ENCODE measurements at regions not wholly inside any gene's neighbourhood (a gene's known extent, or its start where the extent isn't known, plus 50 kb on each side); places are given as distances from the start of the nearest gene placed in this dataset.

DNA sequence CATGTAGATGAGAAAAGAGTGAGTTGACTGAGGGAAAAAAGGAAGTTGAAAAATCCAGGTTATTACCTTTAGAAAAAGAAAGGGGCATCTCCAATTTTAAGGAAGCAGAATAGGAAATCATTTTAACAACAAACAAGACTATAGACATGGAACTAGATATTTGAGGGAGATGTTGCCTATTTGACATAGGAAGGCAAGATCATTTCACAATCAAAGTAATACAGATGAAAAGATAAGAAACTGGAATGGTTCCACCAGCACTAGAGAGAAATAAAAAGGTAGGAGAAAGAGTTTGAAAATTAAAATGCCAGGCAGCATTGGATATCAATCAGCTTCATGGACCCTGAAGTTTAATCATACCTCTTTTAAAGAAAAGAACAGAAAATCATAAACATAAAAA, 881.0 kb upstream of the MGAT4C start:
- Histone ChIP-seq H3K9ac (ENCODE audit: low read length) (no peak overlapping the region), H3K4me1 (ENCODE audit: insufficient read depth, low read length) (no peaks in the 10 kb centered on the region), H3K79me2 (ENCODE audit: insufficient read depth, low read length) (no peaks in the 10 kb centered on the region), H4K20me1 (ENCODE audit: insufficient read depth, low read length) (no peaks in the 10 kb centered on the region), H3K9me3 (ENCODE audit: insufficient read depth, low read depth, low read length) (no peaks in the 10 kb centered on the region), H3K4me3 (ENCODE audit: insufficient read depth, low read depth, low read length) (no peak overlapping the region), H3K27me3 (ENCODE audit: insufficient read depth, low read length) (no peaks in the 10 kb centered on the region), H3K36me3 (ENCODE audit: insufficient read depth, low read length) (no peaks in the 10 kb centered on the region), H3K27ac (ENCODE audit: low read depth, low read length) (no peak overlapping the region), H2AFZ (ENCODE audit: low read depth, low read length) (no peak overlapping the region), H3K4me2 (ENCODE audit: low read length) (no peak overlapping the region)
- no peak overlapping the region for H3K4me3 Mint-ChIP-seq (ENCODE audit: unreplicated experiment)
- H3K9me3 Mint-ChIP-seq (ENCODE audit: unreplicated experiment) = no peaks in the 10 kb centered on the region
- H3K4me1 Mint-ChIP-seq (ENCODE audit: low read depth, unreplicated experiment) = peaks cover 20% of the 10 kb centered on the region
- DNase-seq (ENCODE audit: low read depth) = no peak
- H3K27me3 Mint-ChIP-seq (ENCODE audit: low read depth, unreplicated experiment) = no peaks in the 10 kb centered on the region
- H3K27ac Mint-ChIP-seq (ENCODE audit: unreplicated experiment) = no peak overlapping the region
- TF ChIP-seq EZH2 (IDR thresholded peaks at IDR 0.05; ENCODE audit: insufficient read depth, low read length) = no peak
- TF ChIP-seq, protein P1, sequence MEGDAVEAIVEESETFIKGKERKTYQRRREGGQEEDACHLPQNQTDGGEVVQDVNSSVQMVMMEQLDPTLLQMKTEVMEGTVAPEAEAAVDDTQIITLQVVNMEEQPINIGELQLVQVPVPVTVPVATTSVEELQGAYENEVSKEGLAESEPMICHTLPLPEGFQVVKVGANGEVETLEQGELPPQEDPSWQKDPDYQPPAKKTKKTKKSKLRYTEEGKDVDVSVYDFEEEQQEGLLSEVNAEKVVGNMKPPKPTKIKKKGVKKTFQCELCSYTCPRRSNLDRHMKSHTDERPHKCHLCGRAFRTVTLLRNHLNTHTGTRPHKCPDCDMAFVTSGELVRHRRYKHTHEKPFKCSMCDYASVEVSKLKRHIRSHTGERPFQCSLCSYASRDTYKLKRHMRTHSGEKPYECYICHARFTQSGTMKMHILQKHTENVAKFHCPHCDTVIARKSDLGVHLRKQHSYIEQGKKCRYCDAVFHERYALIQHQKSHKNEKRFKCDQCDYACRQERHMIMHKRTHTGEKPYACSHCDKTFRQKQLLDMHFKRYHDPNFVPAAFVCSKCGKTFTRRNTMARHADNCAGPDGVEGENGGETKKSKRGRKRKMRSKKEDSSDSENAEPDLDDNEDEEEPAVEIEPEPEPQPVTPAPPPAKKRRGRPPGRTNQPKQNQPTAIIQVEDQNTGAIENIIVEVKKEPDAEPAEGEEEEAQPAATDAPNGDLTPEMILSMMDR (IDR thresholded peaks at IDR 0.05; ENCODE audit: insufficient read depth, low read depth, low read length) = no peak
- H3K36me3 Mint-ChIP-seq (ENCODE audit: low read depth, unreplicated experiment) = no peaks in the 10 kb centered on the region
- no peak for FAIRE-seq

DNA sequence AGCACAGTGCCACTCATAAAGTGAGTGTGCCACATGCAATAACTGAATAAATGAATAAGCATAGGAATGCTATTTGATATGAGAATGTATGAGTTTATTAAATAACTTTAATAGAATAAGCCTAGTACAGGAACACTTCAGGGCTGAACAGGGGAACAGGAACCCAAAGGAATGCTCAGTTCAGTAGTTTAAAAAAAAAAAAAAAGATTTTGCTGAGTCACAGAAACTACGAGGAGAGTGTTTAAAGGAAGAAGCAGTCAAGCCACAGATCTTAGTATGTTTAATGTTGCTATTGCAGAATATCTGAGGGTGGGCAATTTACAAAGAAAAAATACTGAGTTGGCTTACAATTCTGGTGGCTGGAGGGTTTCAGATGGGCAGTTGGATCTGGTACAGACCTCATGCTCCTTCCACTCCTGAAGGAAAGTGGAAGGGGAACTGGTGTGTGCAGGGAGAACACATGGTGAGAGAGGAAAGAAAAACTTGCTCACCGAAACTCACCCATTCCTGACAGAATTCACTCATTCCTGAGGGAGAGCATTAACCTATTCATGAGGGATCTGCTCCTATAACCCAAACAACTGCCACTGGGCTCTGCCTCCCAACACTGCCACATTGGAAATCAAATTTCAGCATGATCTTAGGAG, 880.3 kb upstream of the MGAT4C start:
- no peaks in the 10 kb centered on the region for H3K27me3 ChIP-seq (ENCODE audit: insufficient read depth, low read length)
- DNase-seq (ENCODE audit: low read depth) = peak; percentile 57
- H3K79me2 ChIP-seq (ENCODE audit: insufficient read depth, low read length) = no peaks in the 10 kb centered on the region
- no peak overlapping the region for H3K9ac ChIP-seq (ENCODE audit: low read length)
- peak overlapping the region; percentile 97 for H3K27ac Mint-ChIP-seq (ENCODE audit: unreplicated experiment)
- H3K4me3 ChIP-seq (ENCODE audit: insufficient read depth, low read depth, low read length) = no peak overlapping the region
- TF ChIP-seq, protein P1 (IDR thresholded peaks at IDR 0.05; ENCODE audit: insufficient read depth, low read depth, low read length) = no peak
- no peak for TF ChIP-seq EZH2 (IDR thresholded peaks at IDR 0.05; ENCODE audit: insufficient read depth, low read length)
- no peaks in the 10 kb centered on the region for H3K27me3 Mint-ChIP-seq (ENCODE audit: low read depth, unreplicated experiment)
- no peaks in the 10 kb centered on the region for H3K36me3 Mint-ChIP-seq (ENCODE audit: low read depth, unreplicated experiment)
- peak overlapping the region; percentile 62 for H3K4me2 ChIP-seq (ENCODE audit: low read length)
- H3K36me3 ChIP-seq (ENCODE audit: insufficient read depth, low read length) = no peaks in the 10 kb centered on the region
- peak overlapping the region; percentile 52 for H3K4me3 Mint-ChIP-seq (ENCODE audit: unreplicated experiment)
- peaks cover 20% of the 10 kb centered on the region for H3K4me1 Mint-ChIP-seq (ENCODE audit: low read depth, unreplicated experiment)
- H3K9me3 Mint-ChIP-seq (ENCODE audit: unreplicated experiment) = no peaks in the 10 kb centered on the region
- no peaks in the 10 kb centered on the region for H3K4me1 ChIP-seq (ENCODE audit: insufficient read depth, low read length)
- H4K20me1 ChIP-seq (ENCODE audit: insufficient read depth, low read length) = no peaks in the 10 kb centered on the region
- no peak overlapping the region for H3K27ac ChIP-seq (ENCODE audit: low read depth, low read length)
- FAIRE-seq = no peak
- H3K9me3 ChIP-seq (ENCODE audit: insufficient read depth, low read depth, low read length) = no peaks in the 10 kb centered on the region
- peak overlapping the region; percentile 75 for H2AFZ ChIP-seq (ENCODE audit: low read depth, low read length)

DNA sequence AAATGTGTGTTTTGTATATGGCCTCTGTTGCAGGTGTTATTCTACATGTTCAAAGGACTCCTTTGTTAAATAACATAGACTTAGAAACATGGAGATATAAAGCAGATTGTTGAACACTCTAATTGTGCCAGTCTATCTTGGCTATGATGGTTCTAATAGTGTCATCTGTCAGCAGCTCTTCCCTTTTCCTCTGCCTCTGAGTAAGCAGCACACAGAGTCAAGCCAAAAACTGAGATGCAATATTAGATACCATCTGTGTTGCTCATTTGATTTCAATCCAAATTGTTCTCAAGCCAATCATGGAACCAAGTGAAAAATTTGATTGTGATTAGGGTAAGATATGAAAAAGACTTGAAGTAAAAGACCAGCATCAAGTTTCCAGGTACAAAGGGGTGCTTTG, 871.1 kb upstream of the MGAT4C start:
- H3K4me3 ChIP-seq (ENCODE audit: insufficient read depth, low read depth, low read length) = no peak overlapping the region
- no peaks in the 10 kb centered on the region for H3K27me3 ChIP-seq (ENCODE audit: insufficient read depth, low read length)
- Mint-ChIP-seq H3K27ac (ENCODE audit: unreplicated experiment) (no peak overlapping the region), H3K9me3 (ENCODE audit: unreplicated experiment) (peaks cover 5% of the 10 kb centered on the region), H3K4me1 (ENCODE audit: low read depth, unreplicated experiment) (no peaks in the 10 kb centered on the region), H3K36me3 (ENCODE audit: low read depth, unreplicated experiment) (no peaks in the 10 kb centered on the region), H3K4me3 (ENCODE audit: unreplicated experiment) (no peak overlapping the region), H3K27me3 (ENCODE audit: low read depth, unreplicated experiment) (no peaks in the 10 kb centered on the region)
- FAIRE-seq = peak; percentile 54
- H3K4me1 ChIP-seq (ENCODE audit: insufficient read depth, low read length) = no peaks in the 10 kb centered on the region
- H3K4me2 ChIP-seq (ENCODE audit: low read length) = no peak overlapping the region
- H3K9ac ChIP-seq (ENCODE audit: low read length) = no peak overlapping the region
- no peak overlapping the region for H3K27ac ChIP-seq (ENCODE audit: low read depth, low read length)
- peak; percentile 64 for DNase-seq (ENCODE audit: low read depth)
- no peaks in the 10 kb centered on the region for H3K79me2 ChIP-seq (ENCODE audit: insufficient read depth, low read length)
- peaks cover 5% of the 10 kb centered on the region for H3K9me3 ChIP-seq (ENCODE audit: insufficient read depth, low read depth, low read length)
- H4K20me1 ChIP-seq (ENCODE audit: insufficient read depth, low read length) = no peaks in the 10 kb centered on the region
- no peak for TF ChIP-seq EZH2 (IDR thresholded peaks at IDR 0.05; ENCODE audit: insufficient read depth, low read length)
- TF ChIP-seq, protein P1 (IDR thresholded peaks at IDR 0.05; ENCODE audit: insufficient read depth, low read depth, low read length) = no peak
- H2AFZ ChIP-seq (ENCODE audit: low read depth, low read length) = no peak overlapping the region
- no peaks in the 10 kb centered on the region for H3K36me3 ChIP-seq (ENCODE audit: insufficient read depth, low read length)

Measured in astrocyte (in vitro differentiated cells and primary cell).